PC-9 (cell line): ENCODE measurements at regions not wholly inside any gene's neighbourhood (a gene's known extent, or its start where the extent isn't known, plus 50 kb on each side); places are given as distances from the start of the nearest gene placed in this dataset.

Experiments
- CTCF ChIP-seq: fragments of 200-600 bp; sonication (generic); conservative IDR thresholded peaks from 2 replicates; pipeline ENCODE4 v1.6.1; 2017; ENCODE audit warnings: mixed run types, antibody characterized with exemption, mild to moderate bottlenecking, moderate library complexity
- EZH2 ChIP-seq: fragments of 200-600 bp; sonication (generic); IDR thresholded peaks from 2 replicates; pipeline ENCODE4 v1.8.0; 2017; ENCODE audit warnings: antibody characterized with exemption, low read depth

GRCh38 chr18:77983270-77983669, 733.6 kb downstream of the GALR1 start:
- TF ChIP-seq EZH2 (no peak), CTCF (no peak)
